Parathyroid adenoma (tissue), 2 donors: ENCODE measurements at regions not wholly inside any gene's neighbourhood (a gene's known extent, or its start where the extent isn't known, plus 50 kb on each side); places are given as distances from the start of the nearest gene placed in this dataset.

Experiments
- H2AFZ ChIP-seq: fragments of 300-600 bp; sonication (generic); one replicate; pipeline ENCODE4 v1.7.0; 2017; ENCODE audit warnings: antibody characterized with exemption, mild to moderate bottlenecking
- H3K27ac ChIP-seq: fragments of 300-600 bp; sonication (generic); one replicate; pipeline ENCODE4 v1.7.0; 2017
- H3K27me3 ChIP-seq: fragments of 300-600 bp; sonication (generic); one replicate; pipeline ENCODE4 v1.7.0; 2017; ENCODE audit warnings: low read length; ENCODE audit not compliant: control insufficient read depth, insufficient read depth
- H3K36me3 ChIP-seq: fragments of 300-600 bp; sonication (generic); one replicate; pipeline ENCODE4 v1.7.0; 2017; ENCODE audit warnings: low read length; ENCODE audit not compliant: control insufficient read depth, insufficient read depth
- H3K4me1 ChIP-seq: fragments of 300-600 bp; sonication (generic); one replicate; pipeline ENCODE4 v1.7.0; 2017; ENCODE audit warnings: control low read depth
- H3K4me2 ChIP-seq: fragments of 300-600 bp; sonication (generic); one replicate; pipeline ENCODE4 v1.7.0; 2017; ENCODE audit warnings: low read length
- H3K4me3 ChIP-seq: fragments of 300-600 bp; sonication (generic); one replicate; pipeline ENCODE4 v1.7.0; 2017; ENCODE audit warnings: low read depth, low read length
- H3K79me2 ChIP-seq: fragments of 300-600 bp; sonication (generic); one replicate; pipeline ENCODE4 v1.7.0; 2017; ENCODE audit warnings: control low read depth
- H3K9ac ChIP-seq: fragments of 300-600 bp; sonication (generic); one replicate; pipeline ENCODE4 v1.7.0; 2017; ENCODE audit warnings: mild to moderate bottlenecking
- H3K9me3 ChIP-seq: fragments of 300-600 bp; sonication (generic); one replicate; pipeline ENCODE4 v1.7.0; 2017; ENCODE audit warnings: low read length; ENCODE audit not compliant: control insufficient read depth
- CTCF ChIP-seq: fragments of 300-600 bp; sonication (generic); IDR thresholded peaks from one replicate; pipeline ENCODE4 v1.7.0; 2017; ENCODE audit warnings: antibody characterized with exemption, mild to moderate bottlenecking
- donor health status: primary hyperparathyroidism.

GRCh38 chr16:86002178-86002900 lies 103.4 kb downstream of the IRF8 start:
- Histone ChIP-seq H3K9ac (no peak overlapping the region), H3K4me2 (no peak overlapping the region), H3K4me1 (no peaks in the 10 kb centered on the region), H3K9me3 (no peaks in the 10 kb centered on the region), H3K27me3 (no peaks in the 10 kb centered on the region), H3K36me3 (no peaks in the 10 kb centered on the region), H3K4me3 (no peak overlapping the region), H2AFZ (no peak overlapping the region), H3K79me2 (no peaks in the 10 kb centered on the region), H3K27ac (no peak overlapping the region)
- no peak for TF ChIP-seq CTCF

GRCh38 chr16:86007524-86007923 lies 108.6 kb downstream of the IRF8 start:
- H3K9ac ChIP-seq: no peak overlapping the region
- H3K36me3 ChIP-seq: no peaks in the 10 kb centered on the region
- no peaks in the 10 kb centered on the region for H3K4me1 ChIP-seq
- no peaks in the 10 kb centered on the region for H3K79me2 ChIP-seq
- H3K27ac ChIP-seq: no peak overlapping the region
- H3K9me3 ChIP-seq: no peaks in the 10 kb centered on the region
- no peak overlapping the region for H2AFZ ChIP-seq
- no peak overlapping the region for H3K4me2 ChIP-seq
- H3K4me3 ChIP-seq: no peak overlapping the region
- no peaks in the 10 kb centered on the region for H3K27me3 ChIP-seq
- TF ChIP-seq CTCF: no peak

- Histone ChIP-seq H3K9ac (no peak overlapping the region), H3K9me3 (no peaks in the 10 kb centered on the region), H3K4me1 (no peaks in the 10 kb centered on the region), H3K79me2 (no peaks in the 10 kb centered on the region), H3K4me2 (no peak overlapping the region), H3K4me3 (no peak overlapping the region), H3K36me3 (no peaks in the 10 kb centered on the region), H2AFZ (no peak overlapping the region), H3K27ac (no peak overlapping the region), H3K27me3 (no peaks in the 10 kb centered on the region)
- no peak for TF ChIP-seq CTCF
Measured at GRCh38 chr16:86010680-86011141, 111.7 kb downstream of the IRF8 start.

- no peak for TF ChIP-seq CTCF
Measured at GRCh38 chr16:86011532-86011931, 112.6 kb downstream of the IRF8 start.

GRCh38 chr16:86012221-86012620 lies 113.3 kb downstream of the IRF8 start:
- TF ChIP-seq CTCF: no peak
- Histone ChIP-seq H3K79me2 (no peaks in the 10 kb centered on the region), H3K9me3 (no peaks in the 10 kb centered on the region), H3K27me3 (no peaks in the 10 kb centered on the region), H3K9ac (no peak overlapping the region), H2AFZ (no peak overlapping the region), H3K27ac (no peak overlapping the region), H3K4me1 (no peaks in the 10 kb centered on the region), H3K4me3 (no peak overlapping the region), H3K4me2 (no peak overlapping the region), H3K36me3 (no peaks in the 10 kb centered on the region)

More at GRCh38 chr16:86011532-86011931, 112.6 kb downstream of the IRF8 start:
- Histone ChIP-seq H3K4me1 (no peaks in the 10 kb centered on the region), H3K4me3 (no peak overlapping the region), H3K27me3 (no peaks in the 10 kb centered on the region), H3K36me3 (no peaks in the 10 kb centered on the region), H3K27ac (no peak overlapping the region), H3K79me2 (no peaks in the 10 kb centered on the region), H3K9me3 (no peaks in the 10 kb centered on the region), H2AFZ (no peak overlapping the region), H3K4me2 (no peak overlapping the region), H3K9ac (no peak overlapping the region)
